Endothelial cell of umbilical vein (primary cell): ENCODE measurements at regions not wholly inside any gene's neighbourhood (a gene's known extent, or its start where the extent isn't known, plus 50 kb on each side); places are given as distances from the start of the nearest gene placed in this dataset.

Experiments
- BruUV-seq: library from RNA; stranded (reverse); fragments of 400-500 nt; replicated peaks from 2 replicates; lab custom pipeline; 2021; lab: Mats Ljungman, UMichigan
- CTCF ChIA-PET: fragments of 300-600, 350-600 bp; sonication (Branson Sonifier 250); formaldehyde crosslinking; loops from one replicate; lab custom pipeline; 2021; ENCODE audit warnings: antibody characterized with exemption, inconsistent platforms; lab: Charles Lee
- POLR2A ChIA-PET: fragments of 300-600, 350-600 bp; sonication (Branson Sonifier 250); formaldehyde crosslinking; loops from one replicate; lab custom pipeline; 2021; ENCODE audit warnings: antibody characterized with exemption, inconsistent platforms; lab: Charles Lee
- DNase-seq: peaks from one replicate; pipeline ENCODE4 v3.0.0-alpha.2; 2011; ENCODE audit warnings: low read depth, low spot score
- FAIRE-seq: peaks from 2 replicates; lab custom pipeline; 2011; peaks lifted over from hg19 to GRCh38; lab: Jason Lieb, UNC
- H2AFZ ChIP-seq: 2 replicates; pipeline ENCODE4 v1.6.0; 2012; ENCODE audit warnings: low read depth, low read length, control low read depth, inconsistent platforms
- H3K27ac ChIP-seq: 2 replicates; pipeline ENCODE4 v1.5.1; 2011; ENCODE audit warnings: low read depth, mild to moderate bottlenecking, control low read depth, low read length, moderate library complexity; ENCODE audit not compliant: insufficient read depth
- H3K27me3 ChIP-seq, 2 experiments: 2 replicates each; pipeline versions ENCODE4 v1.6.0 to v1.6.1; 2011; ENCODE audit warnings: low read length in 2 of 2, mixed read lengths in 1 of 2; ENCODE audit not compliant: control insufficient read depth in 2 of 2, insufficient read depth in 2 of 2
- H3K36me3 ChIP-seq, 2 experiments: 2 replicates in 1 of 2; 3 replicates in 1 of 2; pipeline ENCODE4 v1.5.1; 2011; ENCODE audit warnings: low read length in 2 of 2, mild to moderate bottlenecking in 1 of 2, moderate library complexity in 1 of 2; ENCODE audit not compliant: control insufficient read depth in 2 of 2, insufficient read depth in 2 of 2; ENCODE audit errors: extremely low read depth in 1 of 2
- H3K4me1 ChIP-seq: 3 replicates; pipeline ENCODE4 v1.5.1; 2011; ENCODE audit warnings: mild to moderate bottlenecking, low read length; ENCODE audit not compliant: control insufficient read depth, insufficient read depth; ENCODE audit errors: extremely low read depth
- H3K4me2 ChIP-seq: 2 replicates; pipeline ENCODE4 v1.6.1; 2011; ENCODE audit warnings: low read length, control low read depth, mixed read lengths; ENCODE audit not compliant: insufficient read depth
- H3K4me3 ChIP-seq, 3 experiments: fragments of 200-600 bp in 1 of 3; sonication (generic), shearing (Covaris generic) in 1 of 3; replicated peaks in 1 of 3; 2 replicates each; pipeline ENCODE4 v1.5.1; 2011 to 2016; ENCODE audit warnings: control low read depth in 3 of 3, low read length in 3 of 3, mild to moderate bottlenecking in 2 of 3, inconsistent platforms in 1 of 3, low read depth in 1 of 3, moderate library complexity in 1 of 3; ENCODE audit not compliant: insufficient read depth in 1 of 3
- H3K79me2 ChIP-seq: 2 replicates; pipeline ENCODE4 v1.6.0; 2012; ENCODE audit warnings: low read length, inconsistent platforms; ENCODE audit not compliant: control insufficient read depth, insufficient read depth
- H3K9ac ChIP-seq: replicated peaks from 2 replicates; pipeline ENCODE3; 2011; ENCODE audit warnings: low read length, control low read depth; ENCODE audit not compliant: insufficient read depth; ENCODE audit errors: extremely low read depth
- H3K9me1 ChIP-seq: replicated peaks from 3 replicates; pipeline ENCODE4 v1.6.0; 2011; ENCODE audit warnings: mild to moderate bottlenecking, low read length; ENCODE audit not compliant: control insufficient read depth, insufficient read depth; ENCODE audit errors: extremely low read depth
- H3K9me3 ChIP-seq: replicated peaks from 2 replicates; pipeline ENCODE4 v1.5.1; 2012; ENCODE audit warnings: low read length, inconsistent platforms; ENCODE audit not compliant: control insufficient read depth, insufficient read depth
- H4K20me1 ChIP-seq: replicated peaks from 2 replicates; pipeline ENCODE3; 2011; ENCODE audit warnings: mild to moderate bottlenecking, low read length; ENCODE audit not compliant: control insufficient read depth, insufficient read depth; ENCODE audit errors: extremely low read depth
- FOS ChIP-seq: IDR thresholded peaks from 2 replicates; pipeline ENCODE4 v1.6.1; 2011; ENCODE audit warnings: mild to moderate bottlenecking, low read length, moderate library complexity, borderline replicate concordance; ENCODE audit not compliant: insufficient read depth
- GATA2 ChIP-seq: IDR thresholded peaks from 2 replicates; pipeline ENCODE4 v1.7.0; 2011; ENCODE audit warnings: low read depth, mild to moderate bottlenecking, moderate library complexity, mixed read lengths, low read length; ENCODE audit not compliant: insufficient read length, insufficient read depth
- MYC ChIP-seq: IDR thresholded peaks from one replicate; pipeline ENCODE4 v1.6.1; 2011; ENCODE audit warnings: mild to moderate bottlenecking, low read depth, low read length
- POLR2A ChIP-seq: IDR thresholded peaks from 2 replicates; pipeline ENCODE4 v1.6.1; 2012; ENCODE audit warnings: low read depth, mild to moderate bottlenecking, control low read depth, low read length
- POLR2AphosphoS5 ChIP-seq: IDR thresholded peaks from 2 replicates; pipeline ENCODE4 v1.6.1; 2012; ENCODE audit warnings: low read depth, mild to moderate bottlenecking, control low read depth, low read length, moderate library complexity; ENCODE audit not compliant: insufficient read depth
- dilution Hi-C: fragments of 300-500 bp; cut with MboI; formaldehyde crosslinking; loops from one replicate; pipeline ENCODE4 v1.15.0; 2019; ENCODE audit warnings: low sequenced_read_pairs; ENCODE audit not compliant: extremely low pct_ligation_motif_present
- intact Hi-C: fragments of 100-400 bp; cut with micrococcal nuclease; formaldehyde crosslinking; loops from one replicate; pipeline ENCODE4 v1.10.0; 2022
- TF ChIP-seq, protein P1 (sequence below): IDR thresholded peaks from 2 replicates; pipeline ENCODE4 v1.6.1; 2011; ENCODE audit not compliant: insufficient read depth, insufficient read length
- TF ChIP-seq, protein P2 (sequence below), 2 donors: IDR thresholded peaks; 1 replicate in 1 of 2; 2 replicates in 1 of 2; pipeline ENCODE4 v1.5.1; 2011; ENCODE audit warnings: low read length in 2 of 2, mild to moderate bottlenecking in 2 of 2, moderate library complexity in 2 of 2, control low read depth in 1 of 2, inconsistent platforms in 1 of 2, low read depth in 1 of 2; ENCODE audit not compliant: insufficient read depth in 1 of 2; ENCODE audit errors: extremely low read depth in 1 of 2

DNA sequence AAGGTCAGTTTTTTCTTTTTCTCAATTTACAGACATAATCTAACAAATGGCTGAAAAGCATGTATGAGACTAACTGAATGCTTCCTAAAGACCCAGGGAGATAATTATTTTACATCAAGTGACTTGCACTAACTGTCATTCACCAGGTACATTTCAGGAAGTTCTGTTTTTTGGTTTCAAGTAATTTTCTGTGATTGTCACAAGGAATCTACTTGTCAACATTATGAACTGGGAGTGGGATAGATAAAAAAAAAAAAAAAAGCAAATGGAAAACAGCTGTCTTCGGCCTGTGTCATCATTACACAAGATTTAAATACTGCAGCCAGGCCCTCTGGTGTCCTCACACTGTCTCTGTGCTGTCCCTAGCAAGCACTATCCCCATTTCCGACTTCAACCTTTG lies 379.0 kb upstream of the HTR1E start:
- Histone ChIP-seq H3K4me3 (no peak overlapping the region), H3K79me2 (no peaks in the 10 kb centered on the region), H3K9me3 (no peaks in the 10 kb centered on the region), H3K4me2 (no peak overlapping the region), H3K9ac (no peak overlapping the region), H3K27ac (no peak overlapping the region), H3K36me3 (no peaks in the 10 kb centered on the region), H3K9me1 (no peaks in the 10 kb centered on the region), H2AFZ (no peak overlapping the region), H3K27me3 (no peaks in the 10 kb centered on the region), H3K4me1 (no peaks in the 10 kb centered on the region), H4K20me1 (no peaks in the 10 kb centered on the region)
- TF ChIP-seq POLR2AphosphoS5 (no peak), FOS (no peak), GATA2 (no peak), MYC (no peak), POLR2A (no peak)
- TF ChIP-seq, protein P1, sequence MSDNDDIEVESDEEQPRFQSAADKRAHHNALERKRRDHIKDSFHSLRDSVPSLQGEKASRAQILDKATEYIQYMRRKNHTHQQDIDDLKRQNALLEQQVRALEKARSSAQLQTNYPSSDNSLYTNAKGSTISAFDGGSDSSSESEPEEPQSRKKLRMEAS = no peak
- TF ChIP-seq, protein P2, sequence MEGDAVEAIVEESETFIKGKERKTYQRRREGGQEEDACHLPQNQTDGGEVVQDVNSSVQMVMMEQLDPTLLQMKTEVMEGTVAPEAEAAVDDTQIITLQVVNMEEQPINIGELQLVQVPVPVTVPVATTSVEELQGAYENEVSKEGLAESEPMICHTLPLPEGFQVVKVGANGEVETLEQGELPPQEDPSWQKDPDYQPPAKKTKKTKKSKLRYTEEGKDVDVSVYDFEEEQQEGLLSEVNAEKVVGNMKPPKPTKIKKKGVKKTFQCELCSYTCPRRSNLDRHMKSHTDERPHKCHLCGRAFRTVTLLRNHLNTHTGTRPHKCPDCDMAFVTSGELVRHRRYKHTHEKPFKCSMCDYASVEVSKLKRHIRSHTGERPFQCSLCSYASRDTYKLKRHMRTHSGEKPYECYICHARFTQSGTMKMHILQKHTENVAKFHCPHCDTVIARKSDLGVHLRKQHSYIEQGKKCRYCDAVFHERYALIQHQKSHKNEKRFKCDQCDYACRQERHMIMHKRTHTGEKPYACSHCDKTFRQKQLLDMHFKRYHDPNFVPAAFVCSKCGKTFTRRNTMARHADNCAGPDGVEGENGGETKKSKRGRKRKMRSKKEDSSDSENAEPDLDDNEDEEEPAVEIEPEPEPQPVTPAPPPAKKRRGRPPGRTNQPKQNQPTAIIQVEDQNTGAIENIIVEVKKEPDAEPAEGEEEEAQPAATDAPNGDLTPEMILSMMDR (IDR thresholded peaks at IDR 0.05; ENCODE audit: extremely low read depth in 1 of 2, insufficient read depth in 1 of 2, low read depth in 1 of 2, low read length in 2 of 2) = no peak
- BruUV-seq = no TSS peak
- no peak for DNase-seq
- dilution Hi-C loops (no loop called here), intact Hi-C loops (no loop called here)
- ChIA-PET CTCF (no interaction called here), POLR2A (no interaction called here)
- FAIRE-seq = no peak
